SK-N-SH treated with all-trans-retinoic acid at 6 μM for 48 hours (cell line): ENCODE measurements at regions not wholly inside any gene's neighbourhood (a gene's known extent, or its start where the extent isn't known, plus 50 kb on each side); places are given as distances from the start of the nearest gene placed in this dataset.

Experiments
- PPARA ChIP-seq: fragments of 250-450 bp; sonication (Bioruptor Pico); IDR thresholded peaks from 2 replicates; pipeline ENCODE4 v1.5.0; 2020; ENCODE audit warnings: mild to moderate bottlenecking, borderline replicate concordance
- SNAI2 ChIP-seq: fragments of 250-450 bp; sonication (Bioruptor Pico); IDR thresholded peaks from 2 replicates; pipeline ENCODE4 v1.5.0; 2020; ENCODE audit warnings: mild to moderate bottlenecking, moderate library complexity
- ZFP30 ChIP-seq: fragments of 450-650 bp; formaldehyde crosslinking; IDR thresholded peaks from 2 replicates; pipeline ENCODE4 v1.5.0; 2022; ENCODE audit warnings: mild to moderate bottlenecking, moderate library complexity
- TF ChIP-seq, protein P1 (sequence below): fragments of 250-450 bp; sonication (Bioruptor Pico); IDR thresholded peaks from 2 replicates; pipeline ENCODE4 v1.8.0; 2020; ENCODE audit warnings: mild to moderate bottlenecking, moderate library complexity, borderline replicate concordance
- TF ChIP-seq, protein P2 (sequence below): fragments of 250-450 bp; sonication (Bioruptor Pico); IDR thresholded peaks from 2 replicates; pipeline ENCODE4 v1.5.1; 2020; ENCODE audit warnings: low read depth, mild to moderate bottlenecking, moderate library complexity
- TF ChIP-seq, protein P3 (sequence below): fragments of 250-450 bp; sonication (Bioruptor Pico); IDR thresholded peaks from 2 replicates; pipeline ENCODE4 v1.5.1; 2021; ENCODE audit warnings: mild to moderate bottlenecking, moderate library complexity

DNA sequence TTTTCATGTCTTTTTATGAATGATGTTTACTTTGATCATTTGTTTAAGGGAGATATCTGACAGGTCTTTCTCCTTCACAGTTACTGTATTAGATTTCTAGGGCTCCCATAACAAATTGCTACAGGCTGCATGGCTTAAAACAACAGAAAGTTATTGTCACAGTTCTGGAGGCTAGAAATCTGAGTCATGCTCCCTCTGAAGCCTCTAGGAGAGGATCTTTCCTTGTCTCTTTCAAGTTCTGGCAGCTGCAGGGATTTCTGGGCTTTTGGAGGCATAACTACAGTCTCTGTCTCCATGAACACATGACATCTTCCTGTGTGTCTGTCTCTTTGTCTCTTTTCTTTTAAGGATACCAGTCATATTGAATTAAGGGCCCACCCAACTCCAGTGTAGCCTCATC, 557.3 kb upstream of the SEMA6A start:
- TF ChIP-seq ZFP30 (no peak), SNAI2 (CRISPR knock-in tag) (no peak), PPARA (CRISPR knock-in tag) (no peak)
- TF ChIP-seq, protein P1, sequence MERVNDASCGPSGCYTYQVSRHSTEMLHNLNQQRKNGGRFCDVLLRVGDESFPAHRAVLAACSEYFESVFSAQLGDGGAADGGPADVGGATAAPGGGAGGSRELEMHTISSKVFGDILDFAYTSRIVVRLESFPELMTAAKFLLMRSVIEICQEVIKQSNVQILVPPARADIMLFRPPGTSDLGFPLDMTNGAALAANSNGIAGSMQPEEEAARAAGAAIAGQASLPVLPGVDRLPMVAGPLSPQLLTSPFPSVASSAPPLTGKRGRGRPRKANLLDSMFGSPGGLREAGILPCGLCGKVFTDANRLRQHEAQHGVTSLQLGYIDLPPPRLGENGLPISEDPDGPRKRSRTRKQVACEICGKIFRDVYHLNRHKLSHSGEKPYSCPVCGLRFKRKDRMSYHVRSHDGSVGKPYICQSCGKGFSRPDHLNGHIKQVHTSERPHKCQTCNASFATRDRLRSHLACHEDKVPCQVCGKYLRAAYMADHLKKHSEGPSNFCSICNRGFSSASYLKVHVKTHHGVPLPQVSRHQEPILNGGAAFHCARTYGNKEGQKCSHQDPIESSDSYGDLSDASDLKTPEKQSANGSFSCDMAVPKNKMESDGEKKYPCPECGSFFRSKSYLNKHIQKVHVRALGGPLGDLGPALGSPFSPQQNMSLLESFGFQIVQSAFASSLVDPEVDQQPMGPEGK (CRISPR knock-in tag), result no peak
- TF ChIP-seq, protein P2, sequence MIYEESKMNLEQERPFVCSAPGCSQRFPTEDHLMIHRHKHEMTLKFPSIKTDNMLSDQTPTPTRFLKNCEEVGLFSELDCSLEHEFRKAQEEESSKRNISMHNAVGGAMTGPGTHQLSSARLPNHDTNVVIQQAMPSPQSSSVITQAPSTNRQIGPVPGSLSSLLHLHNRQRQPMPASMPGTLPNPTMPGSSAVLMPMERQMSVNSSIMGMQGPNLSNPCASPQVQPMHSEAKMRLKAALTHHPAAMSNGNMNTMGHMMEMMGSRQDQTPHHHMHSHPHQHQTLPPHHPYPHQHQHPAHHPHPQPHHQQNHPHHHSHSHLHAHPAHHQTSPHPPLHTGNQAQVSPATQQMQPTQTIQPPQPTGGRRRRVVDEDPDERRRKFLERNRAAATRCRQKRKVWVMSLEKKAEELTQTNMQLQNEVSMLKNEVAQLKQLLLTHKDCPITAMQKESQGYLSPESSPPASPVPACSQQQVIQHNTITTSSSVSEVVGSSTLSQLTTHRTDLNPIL (CRISPR knock-in tag), result no peak
- TF ChIP-seq, protein P3, sequence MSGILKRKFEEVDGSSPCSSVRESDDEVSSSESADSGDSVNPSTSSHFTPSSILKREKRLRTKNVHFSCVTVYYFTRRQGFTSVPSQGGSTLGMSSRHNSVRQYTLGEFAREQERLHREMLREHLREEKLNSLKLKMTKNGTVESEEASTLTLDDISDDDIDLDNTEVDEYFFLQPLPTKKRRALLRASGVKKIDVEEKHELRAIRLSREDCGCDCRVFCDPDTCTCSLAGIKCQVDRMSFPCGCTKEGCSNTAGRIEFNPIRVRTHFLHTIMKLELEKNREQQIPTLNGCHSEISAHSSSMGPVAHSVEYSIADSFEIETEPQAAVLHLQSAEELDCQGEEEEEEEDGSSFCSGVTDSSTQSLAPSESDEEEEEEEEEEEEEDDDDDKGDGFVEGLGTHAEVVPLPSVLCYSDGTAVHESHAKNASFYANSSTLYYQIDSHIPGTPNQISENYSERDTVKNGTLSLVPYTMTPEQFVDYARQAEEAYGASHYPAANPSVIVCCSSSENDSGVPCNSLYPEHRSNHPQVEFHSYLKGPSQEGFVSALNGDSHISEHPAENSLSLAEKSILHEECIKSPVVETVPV (CRISPR knock-in tag), result no peak
